ENCODE measurements at regions not wholly inside any gene's neighbourhood (a gene's known extent, or its start where the extent isn't known, plus 50 kb on each side); places are given as distances from the start of the nearest gene placed in this dataset.

DNA sequence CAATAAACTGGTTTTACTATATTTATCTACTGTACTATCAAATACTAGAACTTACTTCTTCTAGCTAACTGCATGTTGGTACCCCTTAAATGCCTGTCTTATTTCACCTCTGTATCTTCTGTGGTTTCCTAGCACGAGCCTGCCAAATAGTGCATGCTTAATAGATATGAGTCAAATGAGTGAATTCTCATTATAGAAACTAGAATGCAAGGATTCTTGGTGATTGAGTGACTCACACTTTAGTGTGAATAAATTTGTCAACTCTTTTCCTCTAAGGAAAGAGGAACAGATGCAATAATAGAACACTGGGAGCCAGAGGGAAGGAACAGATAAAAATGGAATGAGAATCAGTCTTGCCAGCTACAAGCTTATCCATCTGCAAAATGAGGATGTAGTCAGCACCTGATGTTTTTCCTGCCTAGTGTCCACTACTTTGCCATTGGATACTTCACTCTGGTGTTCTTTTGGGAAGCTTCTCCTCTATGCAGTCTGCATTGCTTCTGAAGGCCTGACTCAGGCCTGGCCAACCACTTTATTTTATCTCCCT is 189.1 kb upstream of the CADPS start:
- no peak for DNase-seq (ENCODE audit: low read depth, low spot score)
- in situ Hi-C loops (cut with HindIII; ENCODE audit: low pct_unique_long_range_greater_than_20kb, low sequenced_read_pairs), result no loop called here

DNA sequence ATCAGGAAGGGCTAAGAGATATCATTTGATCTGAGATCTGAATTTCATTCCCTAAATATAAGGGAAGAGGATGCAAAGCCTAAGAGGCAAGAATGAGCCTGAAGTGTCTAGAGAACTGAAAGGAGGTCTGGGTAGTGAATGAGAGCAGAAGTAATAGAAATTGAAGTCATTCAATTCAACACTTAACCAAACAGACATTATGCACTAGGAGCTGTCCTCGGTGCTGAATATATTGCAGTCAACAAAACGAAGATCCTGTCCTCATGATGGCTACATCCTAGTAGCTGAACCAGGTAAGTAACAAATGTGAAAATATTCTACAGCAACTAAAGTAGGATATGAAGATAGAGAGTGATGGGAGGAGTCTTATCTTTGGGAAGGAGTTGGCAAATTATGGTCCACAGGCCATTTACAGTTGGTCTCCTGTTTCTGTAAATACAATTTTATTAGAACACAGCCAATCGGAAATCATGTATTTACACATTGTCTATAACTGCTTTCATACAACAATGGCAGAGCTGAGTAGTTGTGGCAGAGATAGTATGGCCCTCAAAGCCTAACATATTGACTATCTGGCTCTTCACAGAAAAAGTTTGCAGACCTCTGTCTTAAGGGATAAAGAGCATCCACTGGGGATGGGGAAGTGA is 192.9 kb upstream of the CADPS start:
- in situ Hi-C loops (cut with HindIII; ENCODE audit: low pct_unique_long_range_greater_than_20kb, low sequenced_read_pairs), result no loop called here
- DNase-seq (ENCODE audit: low read depth, low spot score), result peak; percentile 47

DNA sequence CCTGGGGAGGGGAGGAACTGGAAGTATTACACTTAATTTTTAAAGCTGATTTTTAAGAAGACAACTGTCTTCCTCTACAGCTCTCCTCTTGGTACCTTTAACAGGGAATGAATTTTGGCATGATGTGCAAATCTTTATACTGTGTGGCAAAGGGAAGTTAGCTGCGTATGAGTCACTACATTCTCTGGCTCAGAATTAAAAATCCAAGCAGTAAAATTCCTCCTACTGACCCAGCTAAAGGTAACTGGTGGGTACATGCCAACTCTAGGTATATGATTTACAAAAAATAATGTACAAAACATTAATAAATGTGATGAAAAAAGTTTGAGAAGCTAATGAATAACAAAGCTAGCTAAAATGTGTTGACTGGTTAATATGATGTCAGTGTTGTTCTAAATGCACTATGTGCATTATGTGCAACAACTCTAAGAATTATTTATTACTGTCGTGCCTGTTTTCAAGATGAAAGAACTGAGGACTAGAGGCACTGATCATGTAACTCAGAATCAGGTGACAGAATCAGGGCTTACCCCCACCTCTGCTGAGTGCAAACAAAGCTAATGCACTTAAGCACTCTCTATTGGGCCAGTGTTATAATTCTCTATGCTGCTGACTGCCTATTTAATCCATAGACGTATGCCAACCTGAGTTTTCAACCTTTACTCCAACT is 194.7 kb upstream of the CADPS start:
- DNase-seq (ENCODE audit: low read depth, low spot score), result no peak
- in situ Hi-C loops (cut with HindIII; ENCODE audit: low pct_unique_long_range_greater_than_20kb, low sequenced_read_pairs), result no loop called here

DNA sequence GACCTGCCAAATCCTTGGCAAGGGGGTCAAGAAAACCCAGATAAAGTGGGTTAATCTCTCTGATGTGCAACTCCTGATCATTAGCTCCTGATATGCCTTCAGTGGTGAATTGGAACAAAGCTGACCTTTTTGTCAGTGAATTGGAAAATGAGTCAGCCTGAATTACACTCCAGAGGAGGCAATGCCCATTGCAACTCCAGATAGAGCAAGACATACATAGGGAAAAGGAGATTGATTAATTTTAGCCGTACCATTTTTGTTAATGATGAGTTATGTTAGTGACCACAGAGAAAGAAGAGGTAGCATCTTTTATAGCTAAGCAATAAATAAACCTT is 195.2 kb upstream of the CADPS start:
- in situ Hi-C loops (cut with HindIII; ENCODE audit: low pct_unique_long_range_greater_than_20kb, low sequenced_read_pairs), result no loop called here
- DNase-seq (ENCODE audit: low read depth, low spot score), result peak; percentile 55

DNA sequence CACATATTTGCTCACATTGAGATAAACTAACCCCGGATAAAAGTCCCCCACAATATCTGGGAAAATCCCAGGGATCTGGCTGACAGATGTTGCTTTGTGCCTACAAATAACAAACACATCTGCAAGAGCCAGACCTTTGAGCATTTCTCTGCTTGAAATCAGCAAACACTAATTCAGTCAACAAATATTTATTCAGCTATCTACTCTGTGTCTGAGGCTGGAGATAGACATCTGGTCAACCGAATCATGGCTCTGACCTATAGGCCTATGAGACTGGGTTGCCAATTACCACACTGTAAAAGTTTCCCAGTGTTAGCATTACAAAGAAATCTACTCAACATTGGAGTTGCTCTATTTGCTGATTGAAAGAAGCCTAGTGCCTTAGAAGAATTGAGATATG is 201.1 kb upstream of the CADPS start:
- no peak for DNase-seq (ENCODE audit: low read depth, low spot score)
- in situ Hi-C loops (cut with HindIII; ENCODE audit: low pct_unique_long_range_greater_than_20kb, low sequenced_read_pairs), result no loop called here

DNA sequence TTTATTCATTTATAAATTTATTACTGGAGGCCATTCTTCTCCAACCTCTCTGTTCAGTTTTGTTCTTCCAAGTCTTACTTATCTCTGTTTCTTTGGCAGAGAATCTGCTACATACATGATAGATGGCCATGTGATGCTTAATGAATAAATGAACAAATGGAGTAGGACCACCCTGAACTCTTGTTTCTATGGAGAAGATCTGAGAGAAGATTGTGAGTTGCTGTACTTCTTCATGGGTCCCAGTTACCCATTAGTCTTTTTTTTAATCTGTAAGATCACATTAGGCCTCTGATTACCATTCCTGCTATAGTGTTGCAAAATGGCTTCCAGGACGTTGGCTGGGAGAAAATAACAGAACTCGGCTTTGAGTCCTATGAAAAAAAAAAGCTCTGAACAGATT is 191.9 kb upstream of the SYNPR start:
- in situ Hi-C loops (cut with HindIII; ENCODE audit: low pct_unique_long_range_greater_than_20kb, low sequenced_read_pairs), result no loop called here
- DNase-seq (ENCODE audit: low read depth, low spot score), result no peak

DNA sequence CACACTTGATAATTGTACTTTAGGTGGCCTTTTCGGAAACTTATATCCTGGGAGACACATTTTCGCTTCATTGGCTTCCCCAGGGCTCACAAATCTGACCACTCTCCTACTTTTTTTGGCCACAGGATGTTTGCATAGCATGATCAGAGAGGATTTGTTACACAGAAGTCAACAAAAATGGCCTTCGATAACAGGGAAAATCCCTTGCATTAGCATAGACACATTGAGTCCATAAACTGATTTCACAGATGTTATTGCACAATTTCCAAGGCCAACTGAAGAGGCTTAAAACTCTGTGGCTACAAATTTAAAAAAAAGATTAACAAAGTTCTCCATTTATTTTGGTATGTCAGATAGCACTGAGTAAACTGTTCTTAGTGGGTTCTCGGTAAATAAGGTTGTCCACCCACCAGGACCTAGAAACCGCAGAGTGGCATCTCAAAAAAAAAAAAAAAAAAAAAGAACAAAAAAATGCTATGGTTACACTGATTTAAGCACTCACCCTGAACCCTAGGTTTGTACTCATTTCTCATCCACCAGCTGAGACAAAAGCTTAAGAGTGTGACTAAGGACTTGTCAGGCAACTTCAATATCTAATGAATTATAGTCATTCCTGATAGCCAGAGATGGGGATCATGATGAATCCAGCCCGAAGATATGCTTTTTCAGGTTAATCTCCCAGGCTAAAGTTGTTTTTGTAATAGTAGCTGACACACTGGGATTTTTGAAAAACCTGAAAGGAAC is 188.9 kb upstream of the SYNPR start:
- DNase-seq (ENCODE audit: low read depth, low spot score), result no peak
- in situ Hi-C loops (cut with HindIII; ENCODE audit: low pct_unique_long_range_greater_than_20kb, low sequenced_read_pairs), result no loop called here

DNA sequence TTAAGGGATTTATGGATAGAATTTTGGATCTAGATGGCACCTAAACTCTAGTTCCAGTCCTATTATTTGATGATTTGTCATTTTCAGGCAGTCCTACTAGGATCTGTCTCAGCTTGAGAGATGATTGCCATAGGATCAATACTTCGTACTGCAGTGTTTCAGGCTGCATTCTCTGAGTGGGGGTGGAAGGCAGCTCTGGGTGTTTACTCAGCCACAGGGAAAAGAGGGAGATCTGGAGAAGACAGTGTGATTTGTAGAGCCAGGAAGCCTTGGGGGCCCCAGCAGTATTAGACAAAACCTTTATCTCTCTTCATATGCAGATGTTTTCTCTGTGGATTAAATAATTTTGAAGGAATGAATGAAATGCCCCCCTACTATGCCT is 188.4 kb upstream of the SYNPR start:
- no peak for DNase-seq (ENCODE audit: low read depth, low spot score)
- in situ Hi-C loops (cut with HindIII; ENCODE audit: low pct_unique_long_range_greater_than_20kb, low sequenced_read_pairs), result no loop called here

DNA sequence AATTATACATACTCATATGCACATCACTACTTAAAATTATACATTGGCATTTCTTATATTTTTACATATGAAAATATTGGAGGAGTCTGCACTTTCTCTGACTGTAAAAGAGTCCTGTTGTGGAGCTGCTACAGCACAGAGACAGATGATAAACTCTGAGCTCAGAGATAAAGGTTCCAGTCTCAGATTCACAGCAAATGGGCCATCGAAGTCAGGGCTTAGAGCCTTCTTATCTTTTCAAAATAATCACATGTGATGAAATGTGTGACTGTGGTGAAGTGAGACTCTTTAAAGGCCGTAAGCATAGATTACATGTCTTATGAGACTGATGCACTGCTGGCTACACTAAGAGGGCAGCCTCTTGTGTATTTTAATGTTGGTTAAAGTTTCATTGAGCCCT is 187.5 kb upstream of the SYNPR start:
- no peak for DNase-seq (ENCODE audit: low read depth, low spot score)
- in situ Hi-C loops (cut with HindIII; ENCODE audit: low pct_unique_long_range_greater_than_20kb, low sequenced_read_pairs), result no loop called here

DNA sequence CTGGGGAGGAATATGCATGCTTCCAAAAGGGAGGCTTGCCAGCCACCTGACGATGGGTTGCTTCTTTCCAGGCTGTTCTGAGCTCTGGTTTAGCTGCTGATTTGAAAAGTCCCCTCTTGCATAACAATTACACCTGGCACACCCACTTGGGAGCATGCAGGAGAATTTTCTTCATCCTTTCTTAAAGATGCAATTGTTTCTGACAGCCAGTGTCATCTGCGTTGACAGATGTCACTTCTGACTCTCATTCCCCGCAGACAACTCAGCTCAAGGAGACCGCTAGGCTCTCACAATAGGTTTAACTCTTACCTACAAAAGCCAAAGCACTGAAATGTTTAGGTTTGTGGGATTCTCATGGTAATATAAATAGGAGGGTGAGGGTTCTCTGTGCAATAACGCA is 185.6 kb upstream of the SYNPR start:
- in situ Hi-C loops (cut with HindIII; ENCODE audit: low pct_unique_long_range_greater_than_20kb, low sequenced_read_pairs), result no loop called here
- no peak for DNase-seq (ENCODE audit: low read depth, low spot score)

DNA sequence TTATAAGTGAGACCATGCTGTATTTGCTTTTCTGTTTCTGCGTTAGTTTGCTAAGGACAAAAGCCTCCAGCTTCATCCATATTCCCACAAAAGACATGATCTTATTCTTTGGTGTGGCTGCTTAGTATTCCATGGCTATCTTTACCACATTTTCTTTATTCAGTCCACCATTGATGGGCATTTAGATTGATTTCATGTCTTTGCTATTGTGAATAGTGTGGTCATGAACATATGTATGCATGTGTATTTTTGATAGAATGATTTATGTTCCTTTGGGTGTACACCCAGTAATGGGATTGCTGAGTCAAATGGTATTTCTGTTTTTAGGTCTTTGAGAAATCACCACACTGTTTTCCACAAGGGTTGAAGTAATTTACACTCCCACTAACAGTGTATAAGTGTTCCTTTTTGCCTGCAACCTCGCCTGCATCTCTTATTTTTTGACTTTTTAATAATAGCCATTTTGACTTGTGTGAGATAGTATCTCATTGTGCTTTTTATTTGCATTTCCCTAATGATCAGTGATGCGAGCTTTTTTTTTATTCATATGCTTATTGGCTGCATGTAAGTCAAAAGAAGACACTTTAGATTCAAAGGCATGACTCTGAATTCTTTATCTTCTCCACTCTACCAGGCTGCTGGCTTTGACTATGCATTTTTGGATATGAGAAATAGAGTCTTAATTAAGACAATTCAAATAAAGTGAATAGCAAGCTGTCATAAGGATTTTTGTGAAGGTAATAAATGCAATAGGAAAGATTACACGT is 183.3 kb upstream of the SYNPR start:
- in situ Hi-C loops (cut with HindIII; ENCODE audit: low pct_unique_long_range_greater_than_20kb, low sequenced_read_pairs), result no loop called here
- no peak for DNase-seq (ENCODE audit: low read depth, low spot score)

DNA sequence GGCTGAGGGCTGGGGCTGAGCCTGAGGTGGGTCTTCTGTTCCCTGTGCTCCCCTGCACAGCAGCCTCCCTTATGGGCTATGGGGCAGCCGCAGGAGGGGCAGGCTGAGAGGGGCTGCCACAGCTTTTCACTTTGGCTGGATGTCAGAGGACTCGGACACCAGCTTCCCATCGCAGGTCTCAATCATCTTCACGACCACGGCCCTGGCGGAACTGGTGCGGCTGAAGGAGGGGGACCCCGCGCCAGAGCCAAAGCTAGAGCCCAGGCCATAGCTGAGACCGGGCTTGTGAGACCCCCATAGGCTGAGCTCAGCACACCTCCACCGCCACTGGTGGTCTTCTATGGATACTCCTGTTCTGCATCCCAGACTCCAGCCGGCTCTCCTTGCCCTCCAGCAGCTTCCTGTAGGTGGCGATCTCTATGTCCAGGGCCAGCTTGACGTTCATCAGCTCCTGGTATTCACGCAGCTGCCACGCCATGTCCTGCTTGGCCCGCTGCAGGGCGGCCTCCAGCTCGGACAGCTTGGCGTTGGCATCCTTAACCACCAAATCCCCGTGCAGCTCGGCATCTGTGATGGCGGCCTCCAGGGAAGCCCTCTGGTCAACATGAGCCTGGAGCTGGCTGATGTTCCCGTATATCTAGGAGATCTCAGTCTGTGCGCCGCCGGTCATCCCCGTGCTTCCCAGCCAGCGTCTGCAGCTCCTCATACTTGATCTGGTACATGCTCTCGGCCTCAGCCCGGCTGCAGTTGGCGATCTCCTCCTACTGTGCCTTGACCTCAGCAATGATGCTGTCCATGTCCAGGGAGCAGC is 181.7 kb upstream of the SYNPR start:
- peak; percentile 22 for DNase-seq (ENCODE audit: low read depth, low spot score)
- in situ Hi-C loops (cut with HindIII; ENCODE audit: low pct_unique_long_range_greater_than_20kb, low sequenced_read_pairs), result no loop called here

DNA sequence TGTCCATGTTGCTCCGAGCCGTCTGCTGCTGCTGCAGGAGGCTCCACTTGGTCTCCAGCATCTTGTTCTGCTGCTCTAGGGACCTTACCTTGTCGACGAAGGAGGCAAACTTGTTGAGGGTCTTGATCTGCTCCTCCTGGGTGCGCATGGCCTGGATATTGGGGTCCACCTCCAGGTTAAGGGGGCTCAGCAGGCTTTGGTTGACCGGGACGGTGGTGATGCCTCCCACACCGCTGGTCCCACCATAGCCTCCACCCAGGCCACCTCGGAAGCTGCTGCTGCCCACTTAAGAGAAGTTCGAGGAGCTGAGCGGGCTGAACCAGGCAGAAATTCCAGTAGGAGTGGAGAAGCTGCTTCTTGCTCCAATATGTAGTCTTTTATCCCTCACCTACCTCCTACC is 180.7 kb upstream of the SYNPR start:
- in situ Hi-C loops (cut with HindIII; ENCODE audit: low pct_unique_long_range_greater_than_20kb, low sequenced_read_pairs), result no loop called here
- no peak for DNase-seq (ENCODE audit: low read depth, low spot score)

DNA sequence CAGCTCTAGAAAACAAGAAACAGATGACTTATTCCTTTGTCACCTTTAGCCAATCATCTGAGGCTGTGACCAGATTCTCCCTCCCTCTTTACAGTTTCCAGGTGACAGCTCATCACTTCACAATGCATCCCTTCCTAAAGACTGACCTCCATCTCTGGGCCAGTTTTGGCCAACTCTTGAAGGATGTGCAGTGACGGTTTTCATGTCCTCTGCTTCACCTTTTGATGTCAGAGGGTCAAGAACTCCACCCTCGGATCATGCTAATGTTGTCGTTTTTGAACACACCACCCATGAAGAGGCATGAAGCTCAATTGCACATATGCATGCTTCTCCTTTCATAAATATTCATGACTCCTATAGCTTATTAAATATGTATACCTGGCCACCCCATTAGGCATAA is 161.2 kb upstream of the SYNPR start:
- in situ Hi-C loops (cut with HindIII; ENCODE audit: low pct_unique_long_range_greater_than_20kb, low sequenced_read_pairs), result no loop called here
- no peak for DNase-seq (ENCODE audit: low read depth, low spot score)

DNA sequence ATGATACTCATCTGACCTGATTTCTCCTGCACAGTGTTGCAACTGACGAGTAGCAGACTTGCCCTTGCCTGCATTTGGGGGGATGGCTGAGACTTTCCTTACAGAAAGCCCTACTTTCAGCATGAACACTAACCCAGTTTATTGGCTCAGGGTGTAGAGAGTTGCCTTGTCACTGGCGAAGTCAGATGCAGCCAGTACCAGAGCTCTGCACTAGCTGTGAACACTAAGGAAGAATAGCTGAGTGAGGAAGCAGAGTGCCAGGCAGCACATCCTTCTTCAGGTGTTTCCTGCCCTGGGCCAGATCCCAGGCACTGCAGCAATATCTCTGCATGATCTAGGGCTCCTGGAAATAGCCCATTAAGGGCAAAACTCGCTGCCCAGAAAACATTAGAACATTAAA is 154.0 kb upstream of the SYNPR start:
- in situ Hi-C loops (cut with HindIII; ENCODE audit: low pct_unique_long_range_greater_than_20kb, low sequenced_read_pairs), result no loop called here
- DNase-seq (ENCODE audit: low read depth, low spot score), result no peak

DNA sequence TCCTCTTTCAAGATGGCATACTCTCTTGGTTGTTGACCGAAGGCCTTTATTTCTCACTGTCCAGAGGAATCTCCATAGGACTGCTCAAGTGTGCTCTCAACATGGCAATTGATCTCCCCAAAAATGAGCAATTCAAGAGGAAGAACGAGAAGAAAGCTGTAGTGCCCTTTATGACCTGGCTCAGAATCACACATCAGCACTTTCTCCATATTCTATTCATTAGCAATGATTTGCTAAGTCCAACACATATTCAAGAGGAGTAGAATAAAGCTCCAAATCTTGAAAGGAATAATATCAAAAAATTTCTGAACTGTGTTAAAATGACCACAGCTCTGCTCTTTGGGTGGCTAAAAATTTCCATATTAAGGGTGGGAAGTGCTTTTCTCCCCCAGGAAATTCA is 151.6 kb upstream of the SYNPR start:
- no peak for DNase-seq (ENCODE audit: low read depth, low spot score)
- in situ Hi-C loops (cut with HindIII; ENCODE audit: low pct_unique_long_range_greater_than_20kb, low sequenced_read_pairs), result no loop called here

DNA sequence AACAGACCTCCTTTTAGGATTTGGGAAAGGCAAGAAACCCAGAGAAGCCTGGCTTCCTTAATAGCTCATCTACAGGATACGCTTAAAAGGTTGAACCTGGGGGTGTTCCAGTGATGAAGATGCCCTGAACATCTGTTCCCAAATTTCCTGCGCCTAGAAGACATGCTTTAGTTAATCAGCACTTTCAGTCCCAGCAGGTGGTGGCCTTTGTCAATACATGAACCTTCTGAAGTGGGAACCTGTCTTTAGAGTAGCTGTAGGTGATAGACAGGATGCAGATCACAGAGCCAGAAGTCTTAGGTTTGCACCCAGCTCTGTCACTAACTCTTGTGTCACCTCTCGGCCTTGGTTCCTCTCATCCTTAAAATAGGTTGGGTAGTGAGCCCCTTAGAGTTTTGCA is 149.7 kb upstream of the SYNPR start:
- in situ Hi-C loops (cut with HindIII; ENCODE audit: low pct_unique_long_range_greater_than_20kb, low sequenced_read_pairs), result no loop called here
- no peak for DNase-seq (ENCODE audit: low read depth, low spot score)

DNA sequence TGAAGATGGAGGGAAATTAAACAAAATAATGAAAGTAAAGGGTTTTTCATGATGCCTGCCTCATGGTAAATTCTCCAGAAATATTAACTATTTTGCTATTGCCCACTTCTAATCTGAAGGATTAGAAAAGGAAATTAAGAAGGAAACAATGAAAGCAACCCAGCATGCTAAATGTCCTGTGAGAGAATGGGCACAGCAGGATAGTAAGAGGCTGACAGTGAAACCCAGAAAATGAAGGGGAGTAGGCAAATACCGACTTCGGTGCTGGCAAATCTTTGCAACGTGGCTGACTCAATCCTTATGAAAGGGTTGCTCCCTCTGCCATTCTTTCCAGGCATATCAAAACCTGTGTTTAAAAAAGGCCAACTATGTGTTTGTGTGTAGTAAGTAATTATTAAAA is 147.5 kb upstream of the SYNPR start:
- in situ Hi-C loops (cut with HindIII; ENCODE audit: low pct_unique_long_range_greater_than_20kb, low sequenced_read_pairs), result no loop called here
- no peak for DNase-seq (ENCODE audit: low read depth, low spot score)
